DND-41 (cell line): ENCODE measurements at regions not wholly inside any gene's neighbourhood (a gene's known extent, or its start where the extent isn't known, plus 50 kb on each side); places are given as distances from the start of the nearest gene placed in this dataset.

ENCODE experiments used
- CTCF ChIP-seq: IDR thresholded peaks from 2 replicates; pipeline ENCODE4 v1.5.1; 2012; ENCODE audit warnings: borderline replicate concordance, low read length, moderate library complexity, mild to moderate bottlenecking; ENCODE audit not compliant: poor library complexity, severe bottlenecking; ENCODE audit errors: extremely low read depth
- EZH2 ChIP-seq: IDR thresholded peaks from 3 replicates; pipeline ENCODE4 v1.6.1; 2012; ENCODE audit warnings: borderline replicate concordance, low read depth, mild to moderate bottlenecking, moderate library complexity, low read length, inconsistent platforms; ENCODE audit not compliant: severe bottlenecking

GRCh38 chr7:11237742-11238141 lies 264.1 kb downstream of the PHF14 start:
- TF ChIP-seq CTCF, result no peak
- no peak for TF ChIP-seq EZH2
